MM.1S (cell line): ENCODE measurements at regions not wholly inside any gene's neighbourhood (a gene's known extent, or its start where the extent isn't known, plus 50 kb on each side); places are given as distances from the start of the nearest gene placed in this dataset.

ENCODE experiments used
- DNase-seq: peaks from one replicate; pipeline ENCODE4 v3.0.0-alpha.2; 2015
- H2AFZ ChIP-seq: fragments of 300-600 bp; sonication (generic); 2 replicates; pipeline ENCODE4 v1.6.0; 2016; ENCODE audit warnings: antibody characterized with exemption, low read length
- H3F3A ChIP-seq: fragments of 300-600 bp; sonication (generic); 2 replicates; pipeline ENCODE4 v1.6.1; 2016; ENCODE audit warnings: mild to moderate bottlenecking, antibody characterized with exemption, low read length, moderate library complexity, mixed read lengths; ENCODE audit not compliant: insufficient read depth
- H3K27ac ChIP-seq: fragments of 300-600 bp; sonication (generic); 2 replicates; pipeline ENCODE4 v1.5.1; 2016; ENCODE audit warnings: mild to moderate bottlenecking, low read length
- H3K27me3 ChIP-seq: fragments of 300-600 bp; sonication (generic); replicated peaks from 2 replicates; pipeline ENCODE4 v1.6.0; 2016; ENCODE audit warnings: low read length; ENCODE audit not compliant: insufficient read depth
- H3K36me3 ChIP-seq: fragments of 300-600 bp; sonication (generic); replicated peaks from 2 replicates; pipeline ENCODE4 v1.6.1; 2016; ENCODE audit warnings: mild to moderate bottlenecking, low read length, mixed read lengths; ENCODE audit not compliant: insufficient read depth
- H3K4me1 ChIP-seq: fragments of 300-600 bp; sonication (generic); 2 replicates; pipeline ENCODE4 v1.6.1; 2016; ENCODE audit warnings: low read length, mixed read lengths
- H3K4me2 ChIP-seq: fragments of 300-600 bp; sonication (generic); 2 replicates; pipeline ENCODE4 v1.6.0; 2016; ENCODE audit warnings: low read depth, low read length
- H3K4me3 ChIP-seq: fragments of 300-600 bp; sonication (generic); 2 replicates; pipeline ENCODE4 v1.5.1; 2016; ENCODE audit warnings: low read length, mixed read lengths
- H3K79me2 ChIP-seq: fragments of 300-600 bp; sonication (generic); 2 replicates; pipeline ENCODE4 v1.6.1; 2016; ENCODE audit warnings: mixed run types, low read length, mixed read lengths
- H3K9ac ChIP-seq: fragments of 300-600 bp; sonication (generic); 2 replicates; pipeline ENCODE4 v1.6.1; 2016; ENCODE audit warnings: low read length, mixed read lengths
- H3K9me2 ChIP-seq: fragments of 300-600 bp; sonication (generic); replicated peaks from 2 replicates; pipeline ENCODE4 v1.6.1; 2016; ENCODE audit warnings: mild to moderate bottlenecking, low read length, mixed read lengths; ENCODE audit not compliant: insufficient read depth
- H3K9me3 ChIP-seq: fragments of 300-600 bp; sonication (generic); replicated peaks from 2 replicates; pipeline ENCODE4 v1.6.1; 2016; ENCODE audit warnings: mild to moderate bottlenecking, low read length, mixed read lengths; ENCODE audit not compliant: insufficient read depth
- H4K20me1 ChIP-seq: fragments of 300-600 bp; sonication (generic); 2 replicates; pipeline ENCODE4 v1.6.1; 2016; ENCODE audit warnings: mild to moderate bottlenecking, low read length, moderate library complexity, mixed read lengths; ENCODE audit not compliant: insufficient read depth
- EZH2 ChIP-seq: fragments of 300-600 bp; sonication (generic); optimal IDR thresholded peaks from 2 replicates; pipeline ENCODE3; 2017; ENCODE audit warnings: low read depth, mild to moderate bottlenecking, antibody characterized with exemption, low read length, mixed read lengths
- EZH2phosphoT487 ChIP-seq: fragments of 300-600 bp; sonication (generic); IDR thresholded peaks from 2 replicates; pipeline ENCODE4 v1.6.1; 2018; ENCODE audit warnings: antibody characterized with exemption, low read length
- TF ChIP-seq, protein P1 (sequence below): fragments of 300-600 bp; sonication (generic); IDR thresholded peaks from 2 replicates; pipeline ENCODE4 v1.5.1; 2016; ENCODE audit warnings: antibody characterized with exemption, low read length, mixed read lengths

DNA sequence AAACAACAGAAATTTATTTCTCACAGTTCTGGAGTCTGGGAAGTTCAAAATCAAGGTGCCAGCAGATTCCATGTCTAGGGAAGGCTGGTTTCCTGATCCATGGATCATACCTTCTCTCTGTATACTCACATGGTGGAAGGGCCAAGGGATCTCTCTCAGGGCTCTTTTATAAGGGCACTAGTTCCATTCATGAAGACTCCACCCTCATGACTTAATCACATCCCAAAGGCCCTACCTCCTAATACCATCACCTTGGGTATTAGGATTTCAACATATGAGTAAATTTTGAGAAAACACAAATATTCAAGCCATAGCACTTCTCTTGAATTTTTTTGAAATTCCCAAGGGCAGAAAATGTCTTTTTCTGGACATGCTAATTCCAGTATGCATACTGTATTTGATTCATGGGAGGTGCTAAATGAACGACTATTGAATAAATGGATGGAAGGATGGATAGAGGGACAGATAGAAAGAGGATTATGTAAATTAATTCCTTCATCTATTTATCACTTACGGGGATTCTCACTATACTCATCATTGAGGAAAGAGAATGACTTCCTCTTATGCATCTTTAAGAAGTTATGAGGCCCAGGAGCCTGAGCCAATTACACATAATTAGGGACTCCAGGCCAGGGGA is 182.8 kb downstream of the NRIP1 start:
- Histone ChIP-seq H3K4me2 (no peak overlapping the region), H3F3A (no peaks in the 10 kb centered on the region), H4K20me1 (no peaks in the 10 kb centered on the region), H3K27me3 (no peaks in the 10 kb centered on the region), H3K79me2 (no peaks in the 10 kb centered on the region), H3K9me3 (no peaks in the 10 kb centered on the region), H3K27ac (no peak overlapping the region), H2AFZ (no peak overlapping the region), H3K36me3 (no peaks in the 10 kb centered on the region), H3K9ac (no peak overlapping the region), H3K9me2 (no peaks in the 10 kb centered on the region), H3K4me1 (no peaks in the 10 kb centered on the region), H3K4me3 (no peak overlapping the region)
- DNase-seq = no peak
- TF ChIP-seq, protein P1, sequence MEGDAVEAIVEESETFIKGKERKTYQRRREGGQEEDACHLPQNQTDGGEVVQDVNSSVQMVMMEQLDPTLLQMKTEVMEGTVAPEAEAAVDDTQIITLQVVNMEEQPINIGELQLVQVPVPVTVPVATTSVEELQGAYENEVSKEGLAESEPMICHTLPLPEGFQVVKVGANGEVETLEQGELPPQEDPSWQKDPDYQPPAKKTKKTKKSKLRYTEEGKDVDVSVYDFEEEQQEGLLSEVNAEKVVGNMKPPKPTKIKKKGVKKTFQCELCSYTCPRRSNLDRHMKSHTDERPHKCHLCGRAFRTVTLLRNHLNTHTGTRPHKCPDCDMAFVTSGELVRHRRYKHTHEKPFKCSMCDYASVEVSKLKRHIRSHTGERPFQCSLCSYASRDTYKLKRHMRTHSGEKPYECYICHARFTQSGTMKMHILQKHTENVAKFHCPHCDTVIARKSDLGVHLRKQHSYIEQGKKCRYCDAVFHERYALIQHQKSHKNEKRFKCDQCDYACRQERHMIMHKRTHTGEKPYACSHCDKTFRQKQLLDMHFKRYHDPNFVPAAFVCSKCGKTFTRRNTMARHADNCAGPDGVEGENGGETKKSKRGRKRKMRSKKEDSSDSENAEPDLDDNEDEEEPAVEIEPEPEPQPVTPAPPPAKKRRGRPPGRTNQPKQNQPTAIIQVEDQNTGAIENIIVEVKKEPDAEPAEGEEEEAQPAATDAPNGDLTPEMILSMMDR = no peak
- TF ChIP-seq EZH2phosphoT487 (no peak), EZH2 (no peak)

DNA sequence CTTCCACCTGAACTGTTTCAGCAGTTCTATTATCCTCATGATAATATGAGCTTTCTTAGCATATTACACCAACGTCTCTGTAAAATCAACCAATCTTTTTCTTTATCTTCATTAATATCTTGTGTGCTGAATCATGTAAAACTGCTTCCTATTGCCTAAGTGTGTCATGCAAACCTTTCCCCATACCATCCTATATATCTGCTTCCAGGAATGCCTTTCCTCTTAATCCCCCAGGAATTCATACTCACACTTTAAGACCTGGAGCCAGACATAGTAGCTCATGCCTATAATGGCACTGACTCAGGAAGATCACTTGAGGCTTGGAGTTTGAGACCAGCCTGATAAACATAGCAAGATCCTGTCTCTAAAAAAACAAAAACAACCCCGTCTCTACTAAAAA is 183.9 kb downstream of the NRIP1 start:
- H3K27ac ChIP-seq = no peak overlapping the region
- no peak overlapping the region for H2AFZ ChIP-seq
- DNase-seq = no peak
- no peaks in the 10 kb centered on the region for H3K27me3 ChIP-seq
- H3K4me3 ChIP-seq = no peak overlapping the region
- no peaks in the 10 kb centered on the region for H3K36me3 ChIP-seq
- no peak overlapping the region for H3K4me2 ChIP-seq
- H3K9me3 ChIP-seq = no peaks in the 10 kb centered on the region
- no peaks in the 10 kb centered on the region for H3K79me2 ChIP-seq
- no peaks in the 10 kb centered on the region for H3F3A ChIP-seq
- no peaks in the 10 kb centered on the region for H3K9me2 ChIP-seq
- TF ChIP-seq, protein P1 = no peak
- no peak for TF ChIP-seq EZH2
- no peak for TF ChIP-seq EZH2phosphoT487
- H3K9ac ChIP-seq = no peak overlapping the region
- no peaks in the 10 kb centered on the region for H4K20me1 ChIP-seq
- no peaks in the 10 kb centered on the region for H3K4me1 ChIP-seq

DNA sequence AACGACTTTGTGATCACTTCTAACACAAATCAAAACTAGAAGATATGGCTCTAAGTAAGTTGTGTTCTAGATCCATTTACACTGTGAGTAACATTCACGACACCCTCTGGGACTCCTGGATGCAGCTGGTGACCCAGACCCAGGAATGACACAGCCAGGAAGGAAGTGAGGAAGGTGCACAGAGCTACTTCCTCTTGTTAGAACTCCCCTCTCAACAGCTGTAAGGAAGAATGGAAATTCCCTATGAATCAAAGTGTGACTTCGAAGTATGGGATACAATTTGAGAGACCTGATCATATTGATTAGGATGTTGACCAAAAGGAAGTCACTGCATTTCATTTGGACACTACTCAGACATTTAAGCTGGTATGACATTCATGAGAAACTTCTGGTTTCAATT is 185.3 kb downstream of the NRIP1 start:
- Histone ChIP-seq H3K79me2 (no peaks in the 10 kb centered on the region), H3K9me2 (no peaks in the 10 kb centered on the region), H3F3A (no peaks in the 10 kb centered on the region), H4K20me1 (no peaks in the 10 kb centered on the region), H3K27me3 (no peaks in the 10 kb centered on the region), H3K36me3 (no peaks in the 10 kb centered on the region), H3K4me2 (no peak overlapping the region), H3K9ac (no peak overlapping the region), H3K27ac (no peak overlapping the region), H3K9me3 (no peaks in the 10 kb centered on the region), H3K4me1 (no peaks in the 10 kb centered on the region), H3K4me3 (no peak overlapping the region), H2AFZ (0 out of 2 replicates have a peak overlapping the region, but pooled peaks have one; percentile 7)
- DNase-seq = no peak
- TF ChIP-seq EZH2 = no peak
- no peak for TF ChIP-seq EZH2phosphoT487
- TF ChIP-seq, protein P1 = no peak
